Transverse colon (tissue), 4 donors: ENCODE measurements at regions not wholly inside any gene's neighbourhood (a gene's known extent, or its start where the extent isn't known, plus 50 kb on each side); places are given as distances from the start of the nearest gene placed in this dataset.

Experiments
- DNase-seq: peaks from one replicate; pipeline ENCODE4 v3.0.0-alpha.2; 2019
- H3K27ac ChIP-seq, 4 donors: fragments of 200-600 bp; sonication (generic); 2 replicates each; pipeline ENCODE4 v1.5.1; 2016 to 2018; ENCODE audit warnings: inconsistent platforms in 4 of 4
- H3K27me3 ChIP-seq: fragments of 200-600 bp; sonication (generic); 2 replicates; pipeline ENCODE4 v1.5.1; 2017; ENCODE audit warnings: inconsistent platforms
- H3K36me3 ChIP-seq, 4 donors: fragments of 200-600 bp; sonication (generic); 2 replicates each; pipeline ENCODE4 v1.5.1; 2017 to 2019; ENCODE audit warnings: inconsistent platforms in 4 of 4
- H3K4me1 ChIP-seq, 4 donors: fragments of 200-600 bp; sonication (generic); 2 replicates each; pipeline ENCODE4 v1.5.1; 2017 to 2020; ENCODE audit warnings: inconsistent platforms in 4 of 4
- H3K4me3 ChIP-seq, 4 donors: fragments of 200-600 bp; sonication (generic); 1 replicate in 1 of 4; 2 replicates in 3 of 4; pipeline versions ENCODE4 v1.5.1 to v1.6.1; 2017 to 2019; ENCODE audit warnings: inconsistent platforms in 4 of 4
- H3K9me3 ChIP-seq, 2 donors: fragments of 200-600 bp; sonication (generic); 2 replicates each; pipeline ENCODE4 v1.5.1; 2017 to 2019; ENCODE audit warnings: inconsistent platforms in 2 of 2
- EP300 ChIP-seq: sonication (generic); formaldehyde crosslinking; IDR thresholded peaks from one replicate; pipeline ENCODE4 v1.6.1; 2017; ENCODE audit warnings: antibody characterized with exemption, low read depth
- POLR2A ChIP-seq: fragments of 450-650 bp; IDR thresholded peaks from one replicate; pipeline ENCODE4 v1.6.1; 2016; ENCODE audit warnings: antibody characterized with exemption, mild to moderate bottlenecking, moderate library complexity
- POLR2AphosphoS5 ChIP-seq, 3 donors: sonication (generic); formaldehyde crosslinking; IDR thresholded peaks; one replicate each; pipeline ENCODE4 v1.6.1; 2016; ENCODE audit warnings: antibody characterized with exemption in 3 of 3
- WGBS, 2 donors: methylation state at CpG; one replicate each; pipeline ENCODE4 v1.1.5; 2018; ENCODE audit warnings: low coverage in 1 of 2; 5-methylcytosine and 5-hydroxymethylcytosine counted together
- in situ Hi-C, 4 donors: fragments of 200-750 bp; cut with MboI; loops; one replicate each; pipeline versions ENCODE4 v1.15.0 to v1.15.1; 2017; ENCODE audit warnings: low sequenced_read_pairs in 3 of 4, low pct_ligation_motif_present in 1 of 4, low pct_unique_long_range_greater_than_20kb in 1 of 4
- intact Hi-C: fragments of 100-400 bp; cut with DNase I; formaldehyde crosslinking; loops from one replicate; pipeline ENCODE4 v1.15.1; 2023; ENCODE audit warnings: low total_unique reads
- TF ChIP-seq, protein P1 (sequence below), 5 experiments: fragments of 200-600 bp in 3 of 5; fragments of 450-650 bp in 2 of 5; sonication (generic) in 3 of 5; IDR thresholded peaks; 1 replicate in 2 of 5; 2 replicates in 3 of 5; pipeline ENCODE4 v1.5.1; 2016 to 2017; ENCODE audit warnings: antibody characterized with exemption in 5 of 5, inconsistent platforms in 3 of 5, mild to moderate bottlenecking in 2 of 5, moderate library complexity in 1 of 5

- peaks cover 0 to 7% (median 0%) of the 10 kb centered on the region in 4 donors for H3K4me1 ChIP-seq
- no peak overlapping the region for H3K4me3 ChIP-seq
- intact Hi-C loops (no loop called here), in situ Hi-C loops (no loop called here)
- no peaks in the 10 kb centered on the region for H3K36me3 ChIP-seq
- H3K27me3 ChIP-seq = no peaks in the 10 kb centered on the region
- TF ChIP-seq, protein P1, sequence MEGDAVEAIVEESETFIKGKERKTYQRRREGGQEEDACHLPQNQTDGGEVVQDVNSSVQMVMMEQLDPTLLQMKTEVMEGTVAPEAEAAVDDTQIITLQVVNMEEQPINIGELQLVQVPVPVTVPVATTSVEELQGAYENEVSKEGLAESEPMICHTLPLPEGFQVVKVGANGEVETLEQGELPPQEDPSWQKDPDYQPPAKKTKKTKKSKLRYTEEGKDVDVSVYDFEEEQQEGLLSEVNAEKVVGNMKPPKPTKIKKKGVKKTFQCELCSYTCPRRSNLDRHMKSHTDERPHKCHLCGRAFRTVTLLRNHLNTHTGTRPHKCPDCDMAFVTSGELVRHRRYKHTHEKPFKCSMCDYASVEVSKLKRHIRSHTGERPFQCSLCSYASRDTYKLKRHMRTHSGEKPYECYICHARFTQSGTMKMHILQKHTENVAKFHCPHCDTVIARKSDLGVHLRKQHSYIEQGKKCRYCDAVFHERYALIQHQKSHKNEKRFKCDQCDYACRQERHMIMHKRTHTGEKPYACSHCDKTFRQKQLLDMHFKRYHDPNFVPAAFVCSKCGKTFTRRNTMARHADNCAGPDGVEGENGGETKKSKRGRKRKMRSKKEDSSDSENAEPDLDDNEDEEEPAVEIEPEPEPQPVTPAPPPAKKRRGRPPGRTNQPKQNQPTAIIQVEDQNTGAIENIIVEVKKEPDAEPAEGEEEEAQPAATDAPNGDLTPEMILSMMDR (IDR thresholded peaks at IDR 0.05) = no peak
- TF ChIP-seq POLR2A = no peak
- TF ChIP-seq EP300 = no peak
- no peak for TF ChIP-seq POLR2AphosphoS5 (IDR thresholded peaks at IDR 0.05)
- H3K9me3 ChIP-seq = no peaks in the 10 kb centered on the region
- no peak for DNase-seq
- WGBS, 2 donors = 51 to 56% methylated on average over 4 to 7 of the region's 7 CpGs
- no peak overlapping the region for H3K27ac ChIP-seq
Observed at GRCh38 chr10:44650691-44651661, 260.2 kb upstream of the TMEM72 start.

DNA sequence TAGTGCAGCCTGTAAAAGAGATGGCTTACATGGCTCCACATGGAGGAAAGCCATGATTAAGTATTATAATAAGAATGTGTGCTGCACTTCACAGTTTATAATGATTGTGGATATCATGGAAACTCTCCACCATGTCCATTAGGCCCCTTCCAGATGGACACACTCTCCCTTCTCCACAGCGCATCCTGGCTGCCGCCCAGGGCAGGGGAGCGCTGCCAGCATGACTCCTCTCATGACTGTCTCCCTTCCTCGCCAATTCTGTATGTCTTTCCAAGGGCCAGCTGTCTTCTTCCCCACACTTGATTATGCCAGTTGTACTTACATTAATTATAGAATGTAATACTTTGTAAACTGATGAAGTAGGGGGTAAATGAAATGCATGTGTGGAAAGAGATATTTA lies 259.3 kb upstream of the TMEM72 start:
- Histone ChIP-seq H3K4me3 (no peak overlapping the region), H3K27me3 (no peaks in the 10 kb centered on the region), H3K4me1 (peaks cover 0 to 7% (median 0%) of the 10 kb centered on the region in 4 donors), H3K27ac (no peak overlapping the region), H3K36me3 (no peaks in the 10 kb centered on the region), H3K9me3 (no peaks in the 10 kb centered on the region)
- 67 to 68% methylated on average over 1 to 4 of the region's 4 CpGs for WGBS, 2 donors
- DNase-seq = no peak
- in situ Hi-C loops = no loop called here
- intact Hi-C loops = no loop called here
- no peak for TF ChIP-seq POLR2A
- TF ChIP-seq POLR2AphosphoS5 (IDR thresholded peaks at IDR 0.05) = no peak
- TF ChIP-seq, protein P1 (IDR thresholded peaks at IDR 0.05) = no peak
- no peak for TF ChIP-seq EP300

- in situ Hi-C loops = no loop called here
- intact Hi-C loops = no loop called here
- WGBS, 2 donors = 60 to 79% methylated on average over 1 to 3 of the region's 3 CpGs
Observed at GRCh38 chr10:44659320-44659719, 251.8 kb upstream of the TMEM72 start.

GRCh38 chr10:44660271-44660670 lies 250.9 kb upstream of the TMEM72 start:
- no peak overlapping the region for H3K4me3 ChIP-seq
- no peak overlapping the region for H3K27ac ChIP-seq
- TF ChIP-seq POLR2A (no peak), EP300 (no peak), POLR2AphosphoS5 (IDR thresholded peaks at IDR 0.05) (no peak)
- TF ChIP-seq, protein P1 (IDR thresholded peaks at IDR 0.05) = no peak
- no peaks in the 10 kb centered on the region for H3K36me3 ChIP-seq
- in situ Hi-C loops = no loop called here
- intact Hi-C loops = no loop called here
- no peaks in the 10 kb centered on the region for H3K4me1 ChIP-seq
- no peaks in the 10 kb centered on the region for H3K9me3 ChIP-seq
- WGBS, 2 donors = 50 to 69% methylated on average over 1 to 2 of the region's 2 CpGs
- no peak for DNase-seq
- no peaks in the 10 kb centered on the region for H3K27me3 ChIP-seq

More at GRCh38 chr10:44659320-44659719, 251.8 kb upstream of the TMEM72 start:
- Histone ChIP-seq H3K4me1 (no peaks in the 10 kb centered on the region), H3K27ac (no peak overlapping the region), H3K27me3 (no peaks in the 10 kb centered on the region), H3K9me3 (no peaks in the 10 kb centered on the region), H3K4me3 (no peak overlapping the region), H3K36me3 (no peaks in the 10 kb centered on the region)
- TF ChIP-seq, protein P1 (IDR thresholded peaks at IDR 0.05) = no peak
- TF ChIP-seq POLR2A = no peak
- no peak for TF ChIP-seq POLR2AphosphoS5 (IDR thresholded peaks at IDR 0.05)
- no peak for TF ChIP-seq EP300
- no peak for DNase-seq
